IPS-NIHi7 (cell line): ENCODE measurements at regions not wholly inside any gene's neighbourhood (a gene's known extent, or its start where the extent isn't known, plus 50 kb on each side); places are given as distances from the start of the nearest gene placed in this dataset.
"Not testable (repeated sequence)": the region's sequence is repeated elsewhere in the genome, so short reads cannot be mapped to it uniquely, and the experiment has no call there.

Source experiments
- DNase-seq: peaks from one replicate; pipeline ENCODE4 v3.0.0; 2012; ENCODE audit warnings: mixed read lengths; ENCODE audit errors: extremely low spot score

DNA sequence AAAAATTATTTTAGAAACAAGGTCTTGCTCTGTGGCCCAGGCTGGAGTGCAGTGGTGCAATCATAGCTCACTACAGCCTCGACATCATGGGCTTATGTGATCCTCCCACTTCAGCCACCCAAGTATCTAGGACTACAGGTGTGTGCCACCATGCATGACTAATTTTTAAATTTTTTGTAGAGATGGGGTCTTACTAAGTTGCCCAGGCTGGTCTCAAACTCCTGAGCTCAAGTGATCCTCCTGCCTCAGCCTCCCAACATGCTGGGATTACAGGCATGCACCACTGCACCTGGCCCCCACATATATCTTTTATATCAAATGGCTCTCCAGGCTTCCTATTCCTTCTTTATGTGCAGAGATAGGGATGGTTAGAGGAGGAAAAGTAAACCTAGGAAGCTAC is 91.2 kb upstream of the SVIL start:
- DNase-seq = not testable (repeated sequence)

DNA sequence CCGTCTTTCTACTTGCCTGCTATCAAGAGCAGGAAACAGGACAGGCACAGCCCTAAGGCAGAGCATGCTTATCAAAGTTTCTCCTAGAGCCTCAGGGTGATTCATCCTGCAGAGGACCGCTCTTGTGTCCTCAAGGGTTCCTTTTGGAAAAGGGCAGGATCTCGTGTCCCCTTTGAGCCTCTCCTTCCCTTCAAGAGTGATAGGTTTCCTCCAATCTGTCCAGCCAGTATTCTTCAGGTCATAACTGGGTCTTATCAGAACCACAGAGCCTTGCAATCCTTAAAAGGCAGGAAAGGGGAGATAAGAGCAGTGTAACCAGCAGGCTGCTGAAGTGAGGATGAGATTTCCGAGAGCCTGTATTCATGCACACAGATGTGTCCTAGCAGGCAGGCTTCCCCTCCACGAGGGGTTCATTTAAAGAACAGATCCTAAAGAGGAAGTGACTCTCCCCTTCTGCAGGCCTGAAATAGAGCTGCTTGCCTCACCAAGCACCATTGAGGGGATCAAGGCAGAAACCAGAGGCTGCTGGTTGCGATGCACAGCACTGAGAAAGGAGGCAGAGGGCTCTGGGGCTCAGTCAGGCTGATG is 90.5 kb upstream of the SVIL start:
- DNase-seq = no peak

DNA sequence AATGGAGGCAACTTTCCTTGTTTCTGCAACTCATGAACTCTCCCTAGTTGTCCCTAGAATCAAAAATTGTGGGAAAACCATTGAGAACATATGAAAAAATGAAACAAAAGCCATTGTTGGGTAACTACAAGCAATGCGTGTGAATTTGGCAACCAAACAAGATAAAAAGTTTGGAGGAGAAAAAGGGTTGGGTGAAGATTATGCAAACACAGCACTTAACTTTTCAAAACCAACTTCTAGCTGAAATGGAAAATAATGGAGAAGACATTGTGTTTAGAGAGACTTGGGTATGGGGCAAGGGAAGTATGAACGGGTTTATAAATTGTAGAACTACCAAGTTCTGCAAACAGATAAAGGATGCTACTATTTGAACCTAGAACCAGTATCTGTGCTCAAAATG is 89.0 kb upstream of the SVIL start:
- no peak for DNase-seq

DNA sequence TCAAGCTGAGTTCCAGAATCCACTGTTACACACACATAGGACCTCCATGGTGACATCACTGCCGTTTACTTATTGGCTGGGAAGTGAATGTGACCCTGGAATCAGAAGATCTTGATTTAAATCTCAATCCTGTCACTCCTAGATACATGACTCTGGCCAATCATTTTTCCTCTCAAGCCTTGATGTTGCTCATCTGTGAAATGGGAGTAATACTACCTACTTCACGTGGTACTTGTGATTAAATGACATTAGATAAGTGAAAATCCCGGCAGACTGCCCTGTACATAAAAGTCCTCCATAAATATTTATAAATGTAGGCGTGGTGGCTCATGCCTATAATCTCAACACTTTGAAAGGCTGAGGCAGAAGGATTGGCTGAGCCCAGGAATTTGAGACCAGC is 88.0 kb upstream of the SVIL start:
- DNase-seq = no peak

DNA sequence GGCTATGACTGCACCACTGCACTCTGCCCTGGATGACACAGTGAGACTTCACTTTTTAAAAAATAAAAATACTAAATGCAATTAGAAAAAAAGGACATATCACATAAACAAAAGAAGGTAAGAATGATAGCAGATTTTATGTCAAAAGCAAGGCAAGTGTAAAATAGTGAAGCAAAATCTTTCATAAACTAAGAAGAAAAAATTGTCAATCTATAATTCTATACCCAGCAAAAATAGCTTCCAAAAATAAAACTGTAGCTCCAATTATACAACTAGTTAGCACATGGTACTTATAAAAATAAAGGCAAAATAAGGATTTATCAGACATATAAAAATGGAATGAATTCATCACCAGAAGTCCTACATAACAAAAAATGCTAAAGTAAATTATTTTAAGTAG is 85.4 kb upstream of the SVIL start:
- no peak for DNase-seq

DNA sequence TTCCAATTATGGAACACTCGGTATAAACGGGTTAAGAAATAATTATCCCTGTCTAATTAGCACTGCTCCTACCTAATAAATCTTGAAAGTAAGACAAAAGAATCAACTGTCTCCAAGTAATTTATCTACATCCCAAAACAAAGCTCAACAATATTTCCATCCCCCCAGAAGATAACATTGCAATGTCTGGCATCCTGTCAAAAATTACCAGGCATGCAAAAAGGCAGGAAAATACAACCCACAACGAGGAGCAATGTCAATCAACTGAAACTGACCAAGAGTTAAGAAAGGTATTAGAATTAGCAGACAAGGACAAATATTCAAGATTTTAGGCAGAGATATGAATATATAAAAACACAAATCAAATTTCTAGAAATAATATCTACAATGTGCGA is 84.5 kb upstream of the SVIL start:
- no peak for DNase-seq

DNA sequence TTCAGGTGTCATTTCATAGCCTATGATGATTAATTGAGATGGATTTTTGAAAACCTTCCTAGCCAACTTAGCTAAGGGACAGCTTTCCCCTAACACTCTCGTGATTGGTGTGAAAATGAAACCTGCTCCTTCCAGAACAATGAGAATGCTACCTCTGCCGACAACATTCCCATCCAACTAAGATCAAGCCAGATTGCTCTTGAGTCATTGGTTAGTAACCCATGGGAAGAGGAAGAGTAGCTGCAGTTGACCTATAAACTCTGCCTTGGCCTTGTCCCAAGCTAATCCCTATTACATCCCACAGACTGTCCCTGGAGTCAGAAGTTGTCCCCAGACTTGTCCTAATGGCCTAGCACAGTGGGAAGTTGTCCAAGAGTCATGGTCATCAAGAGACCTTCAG is 80.5 kb upstream of the SVIL start:
- DNase-seq = no peak

DNA sequence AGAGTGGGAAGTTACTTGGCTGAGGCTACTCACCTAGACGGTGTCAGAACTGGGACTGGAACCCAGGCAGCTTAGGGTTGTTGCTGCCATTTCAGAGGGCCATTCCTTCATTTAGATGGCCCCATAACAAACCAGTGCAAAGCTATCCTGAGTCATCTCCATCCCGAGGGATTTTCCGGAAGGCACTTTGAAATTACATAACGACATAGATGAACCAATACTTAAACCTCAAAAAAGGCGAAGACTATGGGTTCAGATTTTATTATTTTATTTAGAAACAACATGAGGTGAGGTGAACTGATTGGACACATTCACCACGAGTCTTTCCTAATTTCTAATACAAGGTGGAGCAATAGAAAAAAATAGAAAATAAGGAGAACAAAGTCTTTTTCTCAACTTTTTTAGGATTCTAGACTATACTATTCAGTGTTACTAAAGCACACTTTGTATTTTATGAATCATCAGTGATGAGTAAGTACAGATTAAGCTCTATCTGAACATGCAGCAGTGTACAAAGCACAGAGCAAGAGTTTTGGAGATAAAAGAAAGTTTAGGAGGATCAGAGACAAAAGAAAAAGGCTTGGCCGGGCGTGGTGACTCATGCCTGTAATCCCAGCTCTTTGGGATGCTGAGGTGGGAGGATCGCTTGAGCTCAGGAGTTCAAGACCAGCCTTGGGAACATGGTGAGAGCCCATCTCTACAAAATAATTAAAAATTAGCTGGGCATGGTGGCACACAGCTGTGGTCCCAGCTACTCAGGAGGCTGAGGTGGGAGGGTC is 79.5 kb upstream of the SVIL start:
- no peak for DNase-seq

DNA sequence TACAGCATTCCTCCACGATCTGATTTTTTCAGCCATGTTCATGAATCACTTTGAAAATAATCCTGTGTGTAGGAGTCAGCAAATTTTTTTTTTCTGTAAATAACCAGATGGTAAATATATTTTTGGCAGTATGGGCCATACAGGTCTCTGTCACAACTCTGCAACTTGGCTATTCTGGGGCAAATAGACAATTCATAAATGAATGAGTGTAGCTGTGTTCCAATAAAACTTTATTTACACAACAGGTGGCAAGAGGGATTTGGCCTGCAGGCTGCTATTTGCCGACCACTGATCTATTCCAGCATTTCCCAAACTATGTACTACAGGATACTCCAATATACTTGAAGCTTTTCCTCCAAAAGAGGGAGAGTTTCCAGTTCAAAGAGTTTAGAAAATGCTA is 78.7 kb upstream of the SVIL start:
- DNase-seq = no peak

DNA sequence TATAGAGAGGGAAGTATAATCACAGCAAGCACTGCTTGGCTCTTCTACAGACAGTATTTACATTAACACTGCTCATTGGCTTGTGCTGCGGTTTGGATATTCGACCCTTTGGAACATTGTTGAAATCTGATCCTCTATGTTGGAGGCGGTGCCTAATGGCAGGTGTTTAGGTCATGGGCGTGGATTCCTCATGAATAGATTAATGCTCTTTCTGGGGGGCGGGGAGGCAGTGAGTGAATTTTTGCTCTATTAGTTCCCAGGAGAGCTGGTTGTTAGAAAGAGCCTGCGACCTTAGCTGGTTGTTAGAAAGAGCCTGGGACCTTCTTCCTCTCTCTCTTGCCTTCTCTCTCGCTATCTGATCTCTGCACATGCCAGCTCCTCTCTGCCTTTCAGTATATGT is 77.3 kb upstream of the SVIL start:
- peak; percentile 38 for DNase-seq

DNA sequence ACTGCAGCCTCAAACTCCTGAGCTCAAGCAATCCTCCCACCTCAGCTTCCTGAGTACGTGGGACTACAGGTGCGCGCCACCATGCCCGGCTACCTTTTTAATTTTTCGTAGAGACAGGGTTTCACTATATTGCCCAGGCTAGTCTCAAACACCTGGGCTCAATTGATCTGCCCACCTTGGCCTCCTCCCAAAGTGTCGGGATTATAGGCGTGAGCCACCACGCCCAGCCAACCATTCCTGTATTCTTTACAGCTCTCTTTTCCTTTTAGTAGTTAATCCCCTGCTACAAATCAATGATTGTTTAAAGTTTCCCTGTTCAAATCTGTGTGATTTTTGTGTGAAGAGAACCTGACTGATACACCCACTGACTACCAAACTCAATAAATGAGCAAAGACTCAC is 75.4 kb upstream of the SVIL start:
- no peak for DNase-seq

DNA sequence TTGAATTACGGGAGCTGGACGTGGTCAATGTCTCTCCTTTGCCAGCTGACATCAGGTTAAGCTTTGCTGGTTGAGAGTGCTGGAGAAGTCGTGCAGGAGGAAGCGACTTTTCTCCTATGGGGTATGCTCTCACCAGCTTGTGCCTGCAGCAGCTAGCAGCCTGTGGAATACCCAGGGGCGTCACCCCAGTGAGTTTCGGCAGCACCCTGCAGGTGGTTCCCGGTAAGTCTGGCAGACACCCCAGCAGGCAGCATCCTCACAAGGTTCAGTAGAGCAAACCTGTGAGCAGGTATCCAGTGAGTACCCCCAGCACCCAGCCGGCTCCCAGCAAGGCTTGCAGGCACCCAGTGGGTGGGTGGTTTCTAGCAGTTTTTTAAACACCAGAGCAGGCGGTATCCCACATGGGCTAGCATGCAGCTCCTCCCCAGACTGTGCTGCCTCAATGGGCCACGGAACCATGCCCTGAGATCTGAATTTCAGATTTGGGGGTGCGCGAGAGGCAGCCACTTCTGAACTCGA is 74.8 kb upstream of the SVIL start:
- DNase-seq = no peak

DNA sequence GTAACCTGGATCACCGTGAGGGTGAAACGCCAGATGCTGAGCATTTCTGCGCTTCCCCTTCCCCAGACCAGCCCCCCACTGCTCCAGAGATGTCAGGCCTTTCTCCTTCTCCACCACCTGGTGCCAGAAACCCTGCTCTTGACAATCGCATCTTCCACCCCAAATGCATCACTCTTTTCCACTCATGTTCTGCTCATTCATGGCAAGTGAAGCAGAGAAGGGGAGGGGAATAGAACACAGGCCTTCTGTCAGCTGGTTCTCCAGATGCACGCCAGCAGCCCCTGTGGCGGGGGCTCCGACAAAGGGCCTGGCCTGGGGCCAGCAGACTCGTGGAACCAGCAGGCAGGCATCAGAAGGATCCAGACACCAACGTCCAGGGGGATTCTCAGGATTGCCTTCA is 68.5 kb upstream of the SVIL start:
- no peak for DNase-seq

DNA sequence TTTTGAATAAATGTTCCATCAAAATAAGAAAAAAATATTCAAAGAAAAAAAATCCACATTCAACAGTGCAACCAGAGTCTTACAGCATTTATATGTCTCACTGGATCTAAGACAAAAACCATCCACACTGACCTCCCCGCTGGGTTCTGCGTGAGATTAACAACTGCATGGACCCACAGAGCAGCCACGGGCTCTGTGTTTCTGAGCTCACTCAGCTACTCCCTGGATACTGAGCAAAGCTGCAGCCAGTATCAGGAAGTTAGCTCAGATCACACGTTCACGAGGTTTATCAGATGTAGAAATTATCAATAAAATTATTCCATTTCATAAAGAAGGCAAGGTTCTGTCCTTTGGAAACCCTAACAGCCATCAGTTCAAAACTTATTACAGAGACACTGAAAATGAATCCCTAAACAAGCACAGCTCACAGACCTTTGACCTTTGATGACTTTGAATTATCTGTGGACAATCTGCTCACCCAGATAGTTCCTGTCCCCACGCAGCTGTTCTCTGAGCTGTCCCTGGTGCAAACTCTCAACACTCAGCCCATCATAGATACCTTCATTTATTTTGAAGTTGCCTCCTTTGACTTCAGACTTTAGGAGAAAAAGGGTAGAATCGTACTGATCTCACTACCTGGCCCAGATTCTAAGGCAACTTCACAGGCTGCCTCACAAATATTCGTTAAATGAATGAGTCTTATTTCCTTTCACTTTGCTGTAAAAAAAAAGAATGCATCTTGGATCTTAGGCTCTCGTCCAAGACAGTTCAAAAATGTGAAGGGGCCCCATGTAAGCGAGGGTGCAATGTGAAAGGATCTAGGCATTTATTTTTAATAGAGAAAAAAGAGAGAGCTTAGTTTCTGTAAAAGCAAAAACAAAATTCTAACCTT is 67.7 kb upstream of the SVIL start:
- DNase-seq = no peak

DNA sequence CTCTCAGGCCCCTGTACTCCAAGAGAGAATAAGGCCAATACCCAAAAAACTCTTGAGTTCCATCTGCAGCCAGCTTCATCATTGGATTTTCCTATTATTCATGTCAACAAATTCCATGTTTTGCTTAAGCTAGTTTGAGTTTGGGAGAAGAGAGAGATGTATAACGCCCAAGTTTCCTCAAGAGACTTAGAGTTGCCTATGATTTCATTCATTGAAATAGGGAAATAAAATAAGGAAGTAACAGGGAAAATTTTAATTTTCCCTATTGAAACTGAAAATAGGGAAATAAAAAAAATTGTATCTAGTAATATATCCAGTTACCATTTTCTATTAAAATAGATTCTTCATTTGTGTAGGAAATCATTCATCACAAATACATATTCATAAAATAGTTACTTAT is 66.5 kb upstream of the SVIL start:
- DNase-seq = no peak

DNA sequence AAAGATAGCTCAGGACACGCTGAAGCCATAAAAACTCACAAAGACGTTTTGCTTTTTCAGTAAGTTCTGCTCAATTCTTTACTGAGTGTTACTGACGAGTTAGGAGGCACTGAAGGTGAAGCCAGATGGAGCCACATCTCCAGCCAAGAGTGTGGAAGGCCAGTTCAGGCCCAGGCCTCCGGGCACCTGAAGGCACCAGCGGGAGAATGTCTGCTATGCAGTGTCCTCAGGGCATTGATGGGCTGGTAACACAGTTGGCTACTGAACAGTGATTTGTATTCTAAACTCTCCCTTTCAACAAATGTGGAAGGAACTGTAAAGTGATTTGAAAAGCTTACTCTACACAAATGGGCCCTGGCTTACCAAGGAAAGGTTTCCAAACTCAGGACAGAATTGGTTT is 64.8 kb upstream of the SVIL start:
- peak; percentile 22 for DNase-seq

DNA sequence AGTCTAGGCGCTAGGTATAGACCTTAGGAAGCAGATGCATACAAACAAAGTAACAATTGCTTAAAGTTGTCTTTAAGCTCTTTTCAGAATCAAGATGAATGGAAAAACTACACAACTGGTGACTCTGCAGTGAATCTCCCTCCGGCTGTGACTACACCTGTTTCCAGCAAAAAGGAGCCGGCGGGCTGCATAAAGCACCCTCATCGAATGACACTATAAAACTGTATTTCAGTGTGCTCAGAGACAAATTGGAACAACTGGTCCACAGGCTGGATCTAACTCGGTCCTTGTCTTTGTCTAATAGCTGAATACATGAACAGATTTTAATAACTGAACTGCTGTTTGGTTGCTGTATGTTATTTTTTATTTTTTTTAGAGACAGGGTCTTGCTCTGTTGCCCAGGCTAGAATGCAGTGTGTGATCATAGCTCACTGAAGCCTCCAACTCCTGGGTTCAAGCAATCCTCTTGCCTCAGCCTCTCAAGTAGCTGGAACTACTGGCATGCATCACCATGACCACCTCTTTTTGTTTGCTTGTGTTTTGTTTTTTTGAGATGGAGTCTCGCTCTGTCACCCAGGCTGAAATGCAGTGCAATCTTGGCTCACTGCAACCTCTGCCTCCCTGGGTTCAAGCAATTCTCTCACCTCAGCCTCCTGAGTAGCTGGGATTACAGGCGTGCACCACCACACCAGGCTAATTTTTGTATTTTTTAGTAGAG is 64.2 kb upstream of the SVIL start:
- no peak for DNase-seq

DNA sequence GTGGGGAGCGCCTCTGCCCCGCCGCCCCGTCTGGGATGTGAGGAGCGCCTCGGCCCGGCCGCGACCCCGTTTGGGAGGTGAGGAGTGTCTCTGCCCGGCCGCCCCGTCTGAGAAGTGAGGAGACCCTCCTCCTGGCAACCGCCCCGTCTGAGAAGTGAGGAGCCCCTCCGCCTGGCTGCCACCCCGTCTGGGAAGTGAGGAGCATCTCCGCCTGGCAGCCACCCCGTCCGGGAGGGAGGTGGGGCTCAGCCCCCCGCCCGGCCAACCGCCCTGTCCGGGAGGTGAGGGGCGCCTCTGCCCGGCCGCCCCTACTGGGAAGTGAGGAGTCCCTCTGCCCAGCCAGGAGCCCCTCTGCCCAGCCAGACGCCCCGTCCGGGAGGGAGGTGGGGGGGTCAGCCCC is 61.8 kb upstream of the SVIL start:
- not testable (repeated sequence) for DNase-seq

DNA sequence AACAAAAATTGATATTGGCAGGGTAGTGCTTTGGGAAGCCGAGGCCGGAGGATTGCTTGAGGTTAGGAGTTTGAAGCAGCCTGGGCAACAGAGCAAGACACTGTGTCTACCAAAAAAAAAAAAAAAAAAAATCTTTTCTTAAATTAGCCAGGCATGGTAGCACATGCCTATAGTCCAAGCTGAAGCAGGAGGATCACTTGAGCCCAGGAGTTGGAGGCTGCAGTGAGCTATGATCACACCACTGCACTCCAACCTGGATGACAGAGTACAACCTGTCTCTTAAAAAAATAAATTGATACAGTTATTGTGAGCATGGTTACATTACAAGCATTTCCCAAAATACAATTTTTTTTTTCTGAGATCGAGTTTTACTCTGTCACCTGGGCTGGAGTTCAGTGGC is 59.4 kb upstream of the SVIL start:
- DNase-seq = no peak

DNA sequence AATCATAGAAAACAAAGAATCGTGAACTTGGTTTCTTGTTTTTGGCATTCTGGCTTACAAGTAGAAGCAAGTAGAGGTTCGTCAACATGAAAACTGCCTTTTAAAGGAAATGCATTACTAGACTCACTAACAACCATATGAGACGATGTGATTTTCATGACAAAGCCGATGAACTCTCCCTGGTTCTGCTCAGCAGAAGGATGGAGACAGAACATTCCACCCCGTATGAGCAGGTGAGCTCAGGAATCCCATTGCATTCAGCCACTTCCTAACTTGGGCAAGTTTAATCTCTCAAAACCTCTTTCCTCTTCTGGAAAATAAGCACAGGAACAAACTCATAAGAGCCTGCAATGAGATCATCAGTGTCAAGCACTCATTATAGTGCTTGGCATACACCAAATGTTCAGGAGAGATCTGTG is 57.4 kb upstream of the SVIL start:
- DNase-seq = peak; percentile 40

DNA sequence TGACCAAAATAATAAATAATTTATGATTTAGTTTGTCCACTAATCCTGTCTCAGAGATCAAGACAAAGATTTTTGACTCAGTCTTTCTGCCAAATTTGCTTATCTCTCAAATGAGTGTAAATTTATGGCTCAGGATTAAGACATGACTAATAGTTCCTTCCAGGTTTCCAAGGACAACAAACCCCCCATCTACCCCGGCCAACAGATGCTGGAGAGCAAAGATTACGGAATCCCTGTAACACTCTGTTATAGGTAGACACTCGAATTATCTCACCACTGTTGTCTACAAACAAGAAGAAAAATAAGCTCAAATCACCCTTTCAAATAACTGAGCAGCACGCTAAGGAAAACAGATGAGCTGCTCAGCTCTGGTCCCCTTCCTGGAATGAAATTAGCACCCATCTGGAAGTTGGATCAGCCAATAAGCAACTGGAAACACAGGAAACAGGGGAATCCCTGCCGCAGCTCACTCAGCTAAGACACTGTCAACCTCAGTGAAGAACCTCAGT is 56.8 kb upstream of the SVIL start:
- DNase-seq = no peak

DNA sequence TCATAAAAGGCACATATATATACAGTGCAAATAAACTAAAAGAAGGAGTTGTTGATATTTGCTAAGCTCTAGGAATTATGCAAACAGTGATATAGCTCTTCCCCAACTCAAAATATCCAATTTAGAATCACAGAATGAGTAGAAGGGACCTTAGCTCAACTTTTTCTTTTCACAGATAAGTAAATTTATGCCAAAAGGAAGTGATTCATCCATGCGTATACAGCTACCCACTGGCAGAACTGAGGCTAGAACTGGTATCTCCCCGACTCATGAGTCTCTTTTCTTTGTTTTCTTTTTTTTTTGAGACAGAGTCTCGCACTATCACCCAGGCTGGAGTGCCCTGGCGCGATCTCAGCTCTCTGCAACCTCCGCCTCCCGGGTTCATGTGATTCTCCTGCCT is 54.2 kb upstream of the SVIL start:
- DNase-seq = no peak
